Germinal center (tissue), 1 donor: ENCODE measurements at regions not wholly inside any gene's neighbourhood (a gene's known extent, or its start where the extent isn't known, plus 50 kb on each side); places are given as distances from the start of the nearest gene placed in this dataset.

Experiments used
- DNase-seq: peaks from one replicate; pipeline ENCODE4 v3.0.0; 2012; ENCODE audit warnings: mixed read lengths, low spot score

- no peak for DNase-seq
These were observed 526.1 kb upstream of the GBE1 start for GRCh38 chr3:82287562-82287961.

- no peak for DNase-seq
These were observed 519.8 kb upstream of the GBE1 start for GRCh38 chr3:82281205-82281604.

- DNase-seq, result no peak
These were observed 515.5 kb upstream of the GBE1 start for GRCh38 chr3:82276992-82277391.

- DNase-seq, result no peak
These were observed 513.5 kb upstream of the GBE1 start for GRCh38 chr3:82274897-82275296.

GRCh38 chr3:82265747-82266146 lies 504.3 kb upstream of the GBE1 start:
- no peak for DNase-seq

- DNase-seq, result no peak
These were observed 500.7 kb upstream of the GBE1 start for GRCh38 chr3:82262193-82262592.

GRCh38 chr3:82261637-82262036 lies 500.2 kb upstream of the GBE1 start:
- no peak for DNase-seq

- no peak for DNase-seq
These were observed 499.6 kb upstream of the GBE1 start for GRCh38 chr3:82261013-82261412.

GRCh38 chr3:82259994-82260393 lies 498.5 kb upstream of the GBE1 start:
- DNase-seq, result no peak

GRCh38 chr3:82240322-82240721 lies 478.9 kb upstream of the GBE1 start:
- no peak for DNase-seq

GRCh38 chr3:82236257-82236656 lies 474.8 kb upstream of the GBE1 start:
- no peak for DNase-seq

GRCh38 chr3:82229397-82229796 lies 468.0 kb upstream of the GBE1 start:
- DNase-seq, result no peak

- no peak for DNase-seq
These were observed 463.2 kb upstream of the GBE1 start for GRCh38 chr3:82224661-82225060.

GRCh38 chr3:82222401-82222800 lies 461.0 kb upstream of the GBE1 start:
- DNase-seq, result no peak

- no peak for DNase-seq
These were observed 456.1 kb upstream of the GBE1 start for GRCh38 chr3:82217571-82217970.

GRCh38 chr3:82208002-82208710 lies 446.7 kb upstream of the GBE1 start:
- DNase-seq, result no peak

- DNase-seq, result no peak
These were observed 440.8 kb upstream of the GBE1 start for GRCh38 chr3:82202269-82202668.

GRCh38 chr3:82201316-82201715 lies 439.9 kb upstream of the GBE1 start:
- DNase-seq, result no peak

- DNase-seq, result no peak
These were observed 436.6 kb upstream of the GBE1 start for GRCh38 chr3:82198009-82198408.

GRCh38 chr3:82196645-82197044 lies 435.2 kb upstream of the GBE1 start:
- no peak for DNase-seq

- no peak for DNase-seq
These were observed 433.4 kb upstream of the GBE1 start for GRCh38 chr3:82194870-82195269.

- no peak for DNase-seq
These were observed 424.6 kb upstream of the GBE1 start for GRCh38 chr3:82186017-82186416.

- DNase-seq, result no peak
These were observed 417.8 kb upstream of the GBE1 start for GRCh38 chr3:82179291-82179690.

- no peak for DNase-seq
These were observed 416.8 kb upstream of the GBE1 start for GRCh38 chr3:82178291-82178690.

- no peak for DNase-seq
These were observed 416.3 kb upstream of the GBE1 start for GRCh38 chr3:82177774-82178173.
